Mucosa of descending colon (tissue), 3 donors: ENCODE measurements at regions not wholly inside any gene's neighbourhood (a gene's known extent, or its start where the extent isn't known, plus 50 kb on each side); places are given as distances from the start of the nearest gene placed in this dataset.

Experiments used
- ATAC-seq: fragments of 200-7000 bp; cut with Tn5 transposase; one replicate; pipeline ENCODE4 v1.9.1; 2020; ENCODE audit warnings: mild to moderate bottlenecking, moderate library complexity
- DNase-seq, 3 donors: peaks; one replicate each; pipeline ENCODE4 v3.0.0-alpha.2; 2020
- H3K36me3 ChIP-seq: fragments of 200-600 bp; one replicate; pipeline ENCODE4 v1.8.0; 2021; ENCODE audit warnings: low read depth, mild to moderate bottlenecking
- H3K4me1 ChIP-seq: fragments of 200-600 bp; one replicate; pipeline ENCODE4 v1.8.0; 2021; ENCODE audit warnings: low read depth, mild to moderate bottlenecking
- H3K4me3 ChIP-seq: fragments of 200-600 bp; one replicate; pipeline ENCODE4 v1.8.0; 2021; ENCODE audit warnings: mild to moderate bottlenecking
- H3K9me3 ChIP-seq: fragments of 200-600 bp; one replicate; pipeline ENCODE4 v1.8.0; 2021; ENCODE audit warnings: mild to moderate bottlenecking
- CTCF ChIP-seq: fragments of 200-600 bp; IDR thresholded peaks from one replicate; pipeline ENCODE4 v1.8.0; 2022; ENCODE audit warnings: antibody characterized with exemption, mild to moderate bottlenecking
- intact Hi-C, 2 donors: fragments of 100-400 bp; cut with DNase I in 1 of 2; cut with micrococcal nuclease in 1 of 2; formaldehyde crosslinking; loops; one replicate each; pipeline versions ENCODE4 v1.11.0 to v1.11.1; 2022; cut with DNase I, micrococcal nuclease
- donor health status: DM: no; HTN: no; CAD: no; lungs with moderate emphysema.
- donor health status: DM: no; HTN: no; CAD: no.
- donor health status: DM: no; HTN: yes; CAD: no.

GRCh38 chr2:176415937-176416499 lies 146.8 kb downstream of the MTX2 start:
- ATAC-seq (no peak), DNase-seq (no peak)
- Histone ChIP-seq H3K9me3 (no peaks in the 10 kb centered on the region), H3K4me3 (no peak overlapping the region), H3K4me1 (no peaks in the 10 kb centered on the region), H3K36me3 (no peaks in the 10 kb centered on the region)
- no peak for TF ChIP-seq CTCF
- intact Hi-C loops, result no loop called here

- Histone ChIP-seq H3K9me3 (no peaks in the 10 kb centered on the region), H3K4me1 (no peaks in the 10 kb centered on the region), H3K4me3 (no peak overlapping the region), H3K36me3 (no peaks in the 10 kb centered on the region)
- no peak for TF ChIP-seq CTCF
- intact Hi-C loops, result no loop called here
- no peak for DNase-seq
- no peak for ATAC-seq
Observed at GRCh38 chr2:176418768-176419167, 149.5 kb downstream of the MTX2 start.

- no peak for TF ChIP-seq CTCF
- no peak for ATAC-seq
- Histone ChIP-seq H3K36me3 (no peaks in the 10 kb centered on the region), H3K9me3 (no peaks in the 10 kb centered on the region), H3K4me1 (no peaks in the 10 kb centered on the region), H3K4me3 (no peak overlapping the region)
- no peak for DNase-seq
- intact Hi-C loops, result no loop called here
Observed at GRCh38 chr2:176419591-176420071, 150.4 kb downstream of the MTX2 start.

GRCh38 chr2:176421297-176422050 lies 152.2 kb downstream of the MTX2 start:
- DNase-seq (no peak), ATAC-seq (no peak)
- no peaks in the 10 kb centered on the region for H3K9me3 ChIP-seq
- no peaks in the 10 kb centered on the region for H3K4me1 ChIP-seq
- no peaks in the 10 kb centered on the region for H3K36me3 ChIP-seq
- no peak for TF ChIP-seq CTCF
- H3K4me3 ChIP-seq, result no peak overlapping the region
- intact Hi-C loops, result no loop called here

GRCh38 chr2:176423819-176424218 lies 154.6 kb downstream of the MTX2 start:
- no peak for TF ChIP-seq CTCF
- Histone ChIP-seq H3K9me3 (no peaks in the 10 kb centered on the region), H3K4me1 (no peaks in the 10 kb centered on the region), H3K4me3 (no peak overlapping the region), H3K36me3 (no peaks in the 10 kb centered on the region)
- intact Hi-C loops, result no loop called here
- no peak for ATAC-seq
- no peak for DNase-seq
